ENCODE measurements at regions not wholly inside any gene's neighbourhood (a gene's known extent, or its start where the extent isn't known, plus 50 kb on each side); places are given as distances from the start of the nearest gene placed in this dataset.

- BruUV-seq (replicated peaks), result no TSS peak
- CTCF ChIA-PET (ENCODE audit: low intra/inter-chr PET ratio), result no interaction called here
Observed at GRCh38 chr16:22623351-22623781, 112.7 kb downstream of the NPIPB5 start.

More at GRCh38 chr16:22623351-22623781, 112.7 kb downstream of the NPIPB5 start:
- Histone ChIP-seq H3K4me3 (no peak overlapping the region), H3K4me1 (replicated peaks in 1 of 2; ENCODE audit: control insufficient read depth in 2 of 2, insufficient read depth in 2 of 2, low read length in 2 of 2) (peaks cover 0 to 5% of the 10 kb centered on the region in 2 experiments; a peak in 2 of 5 replicates), H4K20me1 (replicated peaks; ENCODE audit: control insufficient read depth, insufficient read depth, low read length) (no peaks in the 10 kb centered on the region; the same call in 1 of the 2 replicates), H3K36me3 (ENCODE audit: control insufficient read depth, insufficient read depth, low read length) (no peaks in the 10 kb centered on the region), H3K9me1 (ENCODE audit: control insufficient read depth, insufficient read depth, low read length) (no peaks in the 10 kb centered on the region), H3K79me2 (ENCODE audit: control insufficient read depth, insufficient read depth, low read length) (no peaks in the 10 kb centered on the region), H3K9me3 (replicated peaks; ENCODE audit: control insufficient read depth, insufficient read depth, low read depth, low read length) (no peaks in the 10 kb centered on the region), H3K27me3 (ENCODE audit: control insufficient read depth in 2 of 2, insufficient read depth in 2 of 2, low read length in 2 of 2) (peaks cover 27 to 51% of the 10 kb centered on the region in 2 experiments), H3K9ac (ENCODE audit: insufficient read depth in 1 of 2, low read depth in 2 of 2, low read length in 2 of 2) (no peak overlapping the region), H2AFZ (ENCODE audit: low read depth, low read length) (no peak overlapping the region), H3K27ac (ENCODE audit: extremely low read depth, low read depth, low read length) (no peak overlapping the region), H3K4me2 (ENCODE audit: insufficient read depth, low read length) (no peak overlapping the region)
- in situ Hi-C loops (cut with MboI), result no loop called here
- DNase-seq (ENCODE audit: extremely low read depth in 1 of 4, low spot score in 3 of 4) (no peak), ATAC-seq (no peak), FAIRE-seq (no peak)
- TF ChIP-seq TFAP4 (CRISPR knock-in tag; IDR thresholded peaks at IDR 0.05; ENCODE audit: borderline replicate concordance) (no peak), PHTF2 (CRISPR knock-in tag; IDR thresholded peaks at IDR 0.05) (no peak), ZNF445 (CRISPR knock-in tag; IDR thresholded peaks at IDR 0.05; ENCODE audit: low read depth) (no peak), FOXM1 (IDR thresholded peaks at IDR 0.05; ENCODE audit: low read depth) (no peak), FOXM1 (CRISPR knock-in tag; IDR thresholded peaks at IDR 0.05; ENCODE audit: low read depth) (no peak), HMG20A (CRISPR knock-in tag; conservative IDR thresholded peaks at IDR 0.05) (no peak), SMARCA4 (IDR thresholded peaks at IDR 0.05) (no peak), ZBTB9 (CRISPR knock-in tag; IDR thresholded peaks at IDR 0.05) (no peak), ZNF583 (CRISPR knock-in tag; IDR thresholded peaks at IDR 0.05) (no peak), SIN3A (IDR thresholded peaks at IDR 0.05; ENCODE audit: borderline replicate concordance in 2 of 2, control insufficient read depth in 1 of 2, low read depth in 2 of 2, low read length in 2 of 2) (no peak), SOX6 (IDR thresholded peaks at IDR 0.05) (no peak), DACH1 (IDR thresholded peaks at IDR 0.05; ENCODE audit: partially characterized antibody) (no peak)
- POLR2A ChIA-PET, result no interaction called here
- WGBS (ENCODE audit: insufficient coverage, low coverage, missing lambda C conversion rate), result 0% methylated on average over 2 of the region's 2 CpGs
- intact Hi-C loops (cut with micrococcal nuclease), result no loop called here

Data from K562 (cell line).